ENCODE measurements at regions not wholly inside any gene's neighbourhood (a gene's known extent, or its start where the extent isn't known, plus 50 kb on each side); places are given as distances from the start of the nearest gene placed in this dataset.

DNA sequence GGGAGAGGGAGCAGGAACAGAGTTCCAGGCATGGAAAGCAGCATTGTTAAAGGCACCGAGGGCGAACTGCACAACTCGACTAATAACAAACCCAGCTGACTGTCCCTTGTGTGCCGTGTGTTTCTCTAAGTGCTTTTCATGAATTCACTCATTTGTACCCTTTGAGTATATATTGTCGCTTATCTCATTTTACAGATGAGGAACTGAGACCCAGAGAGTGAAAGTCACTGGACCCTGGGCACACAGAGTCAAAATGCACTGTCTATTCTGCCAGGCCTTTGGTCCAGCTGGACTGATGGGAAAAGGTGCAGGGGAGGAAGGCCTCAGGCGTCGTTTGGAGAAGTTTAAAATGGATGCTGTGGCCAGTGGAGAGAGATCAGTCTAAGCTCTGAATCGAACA is 100.7 kb upstream of the GRIK3 start:
- H3K4me3 ChIP-seq (ENCODE audit: low read length): no peak overlapping the region
- TF ChIP-seq CTCF (conservative IDR thresholded peaks at IDR 0.05; ENCODE audit: low read depth, low read length): no peak
- DNase-seq (ENCODE audit: low read depth): no peak

GRCh38 chr1:37137014-37137413 is 102.7 kb upstream of the GRIK3 start:
- H3K4me3 ChIP-seq (ENCODE audit: low read length): no peak overlapping the region
- no peak for TF ChIP-seq CTCF (conservative IDR thresholded peaks at IDR 0.05; ENCODE audit: low read depth, low read length)
- no peak for DNase-seq (ENCODE audit: low read depth)

- TF ChIP-seq CTCF (conservative IDR thresholded peaks at IDR 0.05; ENCODE audit: low read depth, low read length): no peak
- H3K4me3 ChIP-seq (ENCODE audit: low read length): no peak overlapping the region
- no peak for DNase-seq (ENCODE audit: low read depth)
Measured at GRCh38 chr1:37137601-37138000, 103.3 kb upstream of the GRIK3 start.

- H3K4me3 ChIP-seq (ENCODE audit: low read length): no peak overlapping the region
- no peak for DNase-seq (ENCODE audit: low read depth)
- no peak for TF ChIP-seq CTCF (conservative IDR thresholded peaks at IDR 0.05; ENCODE audit: low read depth, low read length)
Measured at GRCh38 chr1:37143800-37144199, 109.5 kb upstream of the GRIK3 start.

GRCh38 chr1:37146071-37146470 is 111.8 kb upstream of the GRIK3 start:
- H3K4me3 ChIP-seq (ENCODE audit: low read length): no peak overlapping the region
- no peak for TF ChIP-seq CTCF (conservative IDR thresholded peaks at IDR 0.05; ENCODE audit: low read depth, low read length)
- no peak for DNase-seq (ENCODE audit: low read depth)

DNA sequence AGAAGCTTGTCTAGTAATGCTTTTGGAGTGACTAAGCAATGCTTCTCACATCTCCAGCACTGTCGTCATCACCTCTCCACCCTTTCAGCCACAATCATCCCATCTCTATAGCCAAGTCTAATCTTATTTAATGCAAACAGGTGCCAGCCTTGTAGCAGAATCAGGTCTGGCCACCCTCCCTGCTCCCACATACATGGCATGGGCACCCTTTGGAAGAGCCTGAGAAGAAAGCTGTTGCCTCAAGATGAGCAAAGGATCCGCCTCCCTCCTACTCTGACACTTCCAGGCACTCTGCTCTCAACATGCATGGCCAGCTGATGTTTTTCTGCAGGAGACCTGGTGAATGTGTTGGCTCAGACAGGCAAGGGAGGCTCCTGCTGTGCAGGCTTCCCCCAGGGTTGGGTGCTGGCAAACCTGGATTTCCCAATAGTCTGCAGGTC is 113.1 kb upstream of the GRIK3 start:
- no peak for TF ChIP-seq CTCF (conservative IDR thresholded peaks at IDR 0.05; ENCODE audit: low read depth, low read length)
- H3K4me3 ChIP-seq (ENCODE audit: low read length): no peak overlapping the region
- DNase-seq (ENCODE audit: low read depth): no peak

DNA sequence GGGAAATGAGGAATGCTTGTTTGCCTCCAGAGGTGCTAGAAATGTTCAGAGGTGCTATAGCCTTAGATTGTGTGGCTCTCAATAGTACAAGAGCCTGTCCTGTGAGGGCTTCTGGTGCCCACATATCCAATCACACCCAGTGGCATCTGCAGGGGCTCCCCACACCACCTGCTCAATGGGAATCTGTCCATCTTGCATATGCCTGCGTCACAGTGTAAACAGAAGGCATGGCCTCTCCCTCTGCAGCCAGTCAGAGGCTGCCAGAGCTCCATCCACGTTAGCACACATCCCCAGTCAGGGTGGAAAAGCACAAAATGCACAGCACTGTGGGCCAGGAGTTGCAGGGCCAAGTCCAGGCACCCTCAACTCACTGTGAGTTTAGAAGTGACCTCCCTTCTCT is 113.6 kb upstream of the GRIK3 start:
- no peak overlapping the region for H3K4me3 ChIP-seq (ENCODE audit: low read length)
- TF ChIP-seq CTCF (conservative IDR thresholded peaks at IDR 0.05; ENCODE audit: low read depth, low read length): no peak
- no peak for DNase-seq (ENCODE audit: low read depth)

All from retinal pigment epithelial cell (primary cell).